ENCODE measurements at regions not wholly inside any gene's neighbourhood (a gene's known extent, or its start where the extent isn't known, plus 50 kb on each side); places are given as distances from the start of the nearest gene placed in this dataset.

DNA sequence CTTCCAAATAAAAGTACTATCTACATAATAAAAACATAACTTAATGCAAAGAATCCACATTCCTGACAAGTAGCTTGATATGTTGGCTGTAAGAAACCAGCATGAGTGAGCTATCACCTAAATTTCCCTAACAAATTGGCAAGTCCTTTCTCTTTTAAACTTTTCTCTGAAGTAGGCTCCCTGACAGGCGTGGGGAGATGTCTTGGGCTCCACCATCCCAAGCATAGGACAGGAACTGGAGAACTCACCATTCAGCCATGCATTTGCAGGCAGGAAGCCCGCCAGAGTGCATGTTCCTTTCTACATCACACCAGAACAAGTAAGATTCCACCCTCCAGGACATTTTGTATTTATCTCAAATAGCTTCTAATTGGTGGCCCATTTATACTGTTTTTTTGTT, 921.9 kb upstream of the CELF4 start:
- no peak for TF ChIP-seq CTCF (IDR thresholded peaks at IDR 0.05)
- no peak for TF ChIP-seq POLR2AphosphoS5 (IDR thresholded peaks at IDR 0.05)
- TF ChIP-seq EP300 (IDR thresholded peaks at IDR 0.05) = no peak
- TF ChIP-seq POLR2A (IDR thresholded peaks at IDR 0.05) = no peak
